ENCODE measurements at regions not wholly inside any gene's neighbourhood (a gene's known extent, or its start where the extent isn't known, plus 50 kb on each side); places are given as distances from the start of the nearest gene placed in this dataset.

DNA sequence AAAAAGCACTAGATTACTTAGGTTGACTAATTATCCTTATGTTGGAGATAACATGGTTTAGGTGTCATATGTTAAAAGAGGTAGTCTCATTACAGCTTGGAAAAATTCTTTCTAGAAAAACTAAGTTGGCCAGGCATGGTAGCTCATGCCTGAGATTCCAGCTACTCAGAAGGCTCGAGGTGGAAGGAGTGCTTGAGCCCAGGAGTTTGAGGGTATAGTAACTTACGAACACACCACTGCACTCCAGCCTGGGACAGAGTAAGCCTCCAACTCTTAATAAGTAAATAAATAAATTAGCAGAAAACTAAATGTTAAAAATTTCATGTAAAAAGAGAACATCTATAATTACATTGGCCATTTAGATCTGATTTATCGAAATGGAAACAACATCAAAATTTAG is 177.2 kb downstream of the NR4A2 start:
- TF ChIP-seq, protein P1, sequence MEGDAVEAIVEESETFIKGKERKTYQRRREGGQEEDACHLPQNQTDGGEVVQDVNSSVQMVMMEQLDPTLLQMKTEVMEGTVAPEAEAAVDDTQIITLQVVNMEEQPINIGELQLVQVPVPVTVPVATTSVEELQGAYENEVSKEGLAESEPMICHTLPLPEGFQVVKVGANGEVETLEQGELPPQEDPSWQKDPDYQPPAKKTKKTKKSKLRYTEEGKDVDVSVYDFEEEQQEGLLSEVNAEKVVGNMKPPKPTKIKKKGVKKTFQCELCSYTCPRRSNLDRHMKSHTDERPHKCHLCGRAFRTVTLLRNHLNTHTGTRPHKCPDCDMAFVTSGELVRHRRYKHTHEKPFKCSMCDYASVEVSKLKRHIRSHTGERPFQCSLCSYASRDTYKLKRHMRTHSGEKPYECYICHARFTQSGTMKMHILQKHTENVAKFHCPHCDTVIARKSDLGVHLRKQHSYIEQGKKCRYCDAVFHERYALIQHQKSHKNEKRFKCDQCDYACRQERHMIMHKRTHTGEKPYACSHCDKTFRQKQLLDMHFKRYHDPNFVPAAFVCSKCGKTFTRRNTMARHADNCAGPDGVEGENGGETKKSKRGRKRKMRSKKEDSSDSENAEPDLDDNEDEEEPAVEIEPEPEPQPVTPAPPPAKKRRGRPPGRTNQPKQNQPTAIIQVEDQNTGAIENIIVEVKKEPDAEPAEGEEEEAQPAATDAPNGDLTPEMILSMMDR (conservative IDR thresholded peaks at IDR 0.05; ENCODE audit: low read depth, low read length) = no peak
- no peak for TF ChIP-seq EZH2phosphoT487 (IDR thresholded peaks at IDR 0.05; ENCODE audit: borderline replicate concordance, low read length)
